Daoy (cell line): ENCODE measurements at regions not wholly inside any gene's neighbourhood (a gene's known extent, or its start where the extent isn't known, plus 50 kb on each side); places are given as distances from the start of the nearest gene placed in this dataset.

Experiments
- DNase-seq: peaks from one replicate; pipeline ENCODE4 v3.0.0-alpha.2; 2015; ENCODE audit warnings: low read depth

- no peak for DNase-seq
These were observed 390.6 kb upstream of the MAP3K7 start for GRCh38 chr6:90977513-90977912.

DNA sequence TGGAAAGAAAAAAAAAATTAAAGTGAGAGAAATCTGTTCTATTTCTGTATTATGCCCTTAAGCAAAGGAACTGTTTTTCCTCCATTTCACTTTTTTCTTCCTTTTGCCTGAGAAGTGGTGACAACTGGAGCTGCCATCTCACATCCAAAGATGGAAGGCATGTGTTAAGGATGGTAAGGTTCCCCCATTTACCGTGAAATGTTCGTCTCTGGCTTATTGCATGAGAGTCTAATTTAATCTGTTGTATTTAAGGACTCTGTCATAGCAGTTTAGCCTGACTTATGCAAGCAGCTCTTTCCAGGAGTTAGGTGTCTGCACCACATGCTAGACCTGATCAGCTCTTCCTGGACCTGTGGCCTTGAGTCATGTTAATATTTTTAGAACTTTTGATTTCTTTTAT is 389.5 kb upstream of the MAP3K7 start:
- no peak for DNase-seq

- no peak for DNase-seq
These were observed 388.9 kb upstream of the MAP3K7 start for GRCh38 chr6:90975741-90976140.

GRCh38 chr6:90973188-90973587 is 386.3 kb upstream of the MAP3K7 start:
- no peak for DNase-seq

- no peak for DNase-seq
These were observed 383.8 kb upstream of the MAP3K7 start for GRCh38 chr6:90970672-90971071.

DNA sequence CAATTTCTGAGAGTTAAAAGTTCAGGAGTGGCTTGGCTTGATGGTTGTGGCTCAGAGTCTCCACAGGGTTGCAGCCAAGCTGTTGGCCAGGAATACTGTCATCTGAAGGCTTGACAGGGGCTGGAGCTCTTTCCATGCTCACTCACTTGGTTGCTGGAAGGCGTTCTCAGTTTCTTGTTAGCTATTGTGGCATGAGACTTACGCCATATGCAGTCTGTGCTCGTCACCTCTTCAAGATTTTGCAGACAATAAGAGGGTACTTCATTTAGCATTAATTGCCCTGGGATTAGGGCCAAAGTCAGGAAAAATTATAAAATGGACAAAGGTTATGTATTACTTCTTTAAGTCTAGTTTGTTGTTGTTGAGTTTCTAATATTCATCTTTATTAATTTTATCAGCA is 380.6 kb upstream of the MAP3K7 start:
- DNase-seq, result no peak

- DNase-seq, result no peak
These were observed 373.5 kb upstream of the MAP3K7 start for GRCh38 chr6:90960324-90960723.

DNA sequence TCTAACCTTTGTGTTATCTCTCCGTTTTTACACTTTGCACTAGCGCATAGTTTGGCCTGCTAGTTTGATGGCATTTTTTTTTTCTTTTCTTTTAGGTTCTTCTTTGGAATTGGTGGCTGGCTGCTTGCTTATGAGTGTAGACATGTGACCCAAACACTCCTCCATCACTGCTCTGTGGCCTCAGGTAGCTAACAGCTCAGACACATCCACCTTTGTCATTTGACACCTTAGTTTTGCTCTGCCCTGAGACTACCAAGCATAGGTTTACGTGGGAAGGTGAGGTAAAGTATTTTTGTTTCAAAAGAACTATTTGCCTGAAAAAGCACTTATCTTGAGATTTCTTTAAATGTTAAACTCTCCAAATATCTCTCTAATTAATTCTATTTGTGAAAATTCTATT is 368.4 kb upstream of the MAP3K7 start:
- DNase-seq, result no peak

GRCh38 chr6:90953405-90954161 is 366.7 kb upstream of the MAP3K7 start:
- DNase-seq, result no peak

DNA sequence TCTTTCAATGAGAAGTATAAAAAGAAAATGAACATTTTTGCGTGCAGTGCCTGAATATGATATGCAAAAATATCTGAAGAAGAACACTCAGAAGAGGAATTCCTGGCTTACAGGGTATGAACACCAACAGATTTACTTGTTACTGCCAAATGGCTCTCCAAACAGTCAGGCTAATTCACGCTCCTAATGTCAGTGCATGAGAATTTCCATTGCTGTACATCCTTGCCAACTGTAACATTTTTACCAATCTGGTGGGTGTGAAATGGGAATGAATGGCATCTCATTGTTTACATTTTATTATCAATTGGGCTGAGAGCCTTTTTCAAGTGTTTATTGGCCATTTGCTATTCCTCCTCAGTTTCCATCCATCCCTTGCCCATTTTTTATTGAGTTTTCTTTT is 365.3 kb upstream of the MAP3K7 start:
- no peak for DNase-seq

DNA sequence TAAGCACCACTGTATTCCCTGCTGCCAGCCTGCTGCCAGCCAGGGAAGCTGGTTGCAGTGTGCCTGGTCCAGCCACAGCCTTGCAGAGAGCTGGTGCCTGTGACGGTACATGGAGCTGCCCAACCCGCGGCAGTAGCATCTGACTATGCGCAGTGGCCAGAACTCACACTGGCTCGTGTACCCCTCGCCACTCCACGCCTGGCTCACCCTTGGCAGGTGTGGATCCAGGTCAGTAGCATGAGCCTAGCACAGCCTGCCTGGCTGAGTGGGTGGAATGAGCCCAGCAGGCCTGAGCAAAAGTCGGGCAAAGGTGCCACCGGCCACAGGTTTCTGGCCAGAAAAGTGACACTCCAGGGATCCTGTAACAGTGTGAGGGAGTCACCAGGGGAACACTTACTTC is 361.7 kb upstream of the MAP3K7 start:
- DNase-seq, result no peak

DNA sequence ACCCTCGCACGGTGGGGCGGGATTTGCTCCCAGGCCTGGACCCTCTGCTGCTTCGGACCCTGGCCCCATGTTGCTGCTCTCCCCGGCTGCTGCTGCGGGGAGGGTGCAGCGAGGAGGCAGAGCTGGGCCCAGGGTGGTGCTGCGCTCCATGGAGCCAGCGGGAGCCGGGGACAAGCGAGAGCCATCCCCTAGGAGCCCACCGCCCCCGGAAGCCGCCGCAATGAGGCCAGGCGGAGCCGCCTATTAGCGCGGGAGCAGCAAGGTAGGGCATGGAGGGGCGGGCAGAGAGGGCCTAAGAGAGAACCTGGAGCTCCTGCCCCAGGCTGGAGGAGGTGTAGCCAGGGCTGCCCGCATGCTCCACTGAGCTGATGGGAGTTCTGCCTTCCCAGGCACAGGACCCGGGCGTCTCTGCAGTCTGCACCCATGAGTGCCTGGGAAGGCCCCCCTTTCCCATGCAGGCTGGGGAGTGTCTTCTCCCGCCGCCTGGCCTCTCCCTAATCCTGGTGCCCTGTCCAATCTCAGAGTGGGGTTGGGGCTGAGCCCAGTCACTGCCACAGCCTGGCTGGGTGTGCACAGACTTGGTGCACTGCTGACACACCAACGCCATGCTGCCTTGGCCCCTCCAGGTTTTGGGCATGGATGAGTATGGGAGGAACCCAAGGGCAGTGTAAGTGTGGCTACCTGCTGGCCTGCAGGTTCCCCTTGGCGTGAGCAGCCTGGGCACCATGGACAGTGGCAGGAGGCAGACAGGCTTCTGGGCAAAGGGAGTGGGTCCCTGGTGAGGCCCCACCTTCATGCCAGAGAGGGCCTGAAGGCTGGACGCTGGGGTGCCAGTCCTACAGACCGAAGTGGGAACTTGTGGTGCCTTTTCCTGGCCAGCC is 360.6 kb upstream of the MAP3K7 start:
- DNase-seq, result no peak

DNA sequence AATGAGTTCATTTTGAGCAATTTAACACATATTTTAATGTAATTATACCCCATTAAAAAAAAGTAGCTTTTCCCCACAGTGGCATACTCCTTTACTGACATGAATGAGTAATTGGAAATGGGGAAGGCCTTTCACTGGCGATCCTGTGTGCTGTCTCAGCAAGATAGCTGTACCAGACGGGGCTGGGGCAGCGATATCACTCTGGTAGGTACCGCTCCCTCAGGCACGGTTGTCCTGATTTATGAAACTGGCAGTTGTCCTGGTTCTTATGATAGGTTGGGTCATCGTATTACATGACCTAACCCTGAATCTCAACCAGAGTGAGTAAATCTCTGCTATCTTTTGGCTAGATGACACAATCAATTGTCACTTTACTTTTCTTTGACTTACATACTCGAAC is 355.0 kb upstream of the MAP3K7 start:
- no peak for DNase-seq

DNA sequence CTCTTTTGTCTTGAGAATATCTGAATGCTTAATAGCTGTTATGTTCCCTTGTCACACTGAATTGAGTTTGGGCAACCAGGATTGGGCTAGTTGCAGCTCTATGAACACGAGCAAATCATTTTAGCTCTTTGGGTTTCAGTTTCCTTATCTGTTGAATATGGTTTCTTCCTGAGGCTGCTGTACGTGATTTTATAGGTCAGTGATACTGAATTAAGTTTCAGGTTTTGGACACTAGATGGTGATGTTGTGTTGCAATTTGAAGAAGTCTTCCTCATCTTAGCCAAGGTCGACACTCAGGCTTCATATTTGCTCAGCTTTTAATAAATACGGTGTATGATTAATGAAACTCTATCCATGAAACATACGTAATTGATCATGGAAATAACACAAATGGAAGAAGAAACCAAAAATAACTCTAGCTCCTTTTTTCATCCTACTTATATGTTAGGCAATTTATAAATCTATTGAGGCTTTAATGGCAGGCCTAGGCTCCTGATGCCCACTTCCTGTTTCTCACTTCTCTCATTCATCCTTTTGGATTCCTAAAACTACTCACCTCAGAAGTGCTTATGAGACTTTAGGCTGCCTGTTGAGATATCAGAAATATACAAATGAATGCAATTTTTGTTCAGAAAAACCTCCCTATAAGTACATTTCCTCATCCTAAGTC is 354.1 kb upstream of the MAP3K7 start:
- peak; percentile 42 for DNase-seq

- DNase-seq, result no peak
These were observed 353.0 kb upstream of the MAP3K7 start for GRCh38 chr6:90939906-90940305.

GRCh38 chr6:90938122-90938521 is 351.2 kb upstream of the MAP3K7 start:
- no peak for DNase-seq

GRCh38 chr6:90936286-90936685 is 349.4 kb upstream of the MAP3K7 start:
- peak; percentile 8 for DNase-seq

GRCh38 chr6:90934966-90935365 is 348.1 kb upstream of the MAP3K7 start:
- no peak for DNase-seq

- DNase-seq, result no peak
These were observed 347.2 kb upstream of the MAP3K7 start for GRCh38 chr6:90934081-90934480.

DNA sequence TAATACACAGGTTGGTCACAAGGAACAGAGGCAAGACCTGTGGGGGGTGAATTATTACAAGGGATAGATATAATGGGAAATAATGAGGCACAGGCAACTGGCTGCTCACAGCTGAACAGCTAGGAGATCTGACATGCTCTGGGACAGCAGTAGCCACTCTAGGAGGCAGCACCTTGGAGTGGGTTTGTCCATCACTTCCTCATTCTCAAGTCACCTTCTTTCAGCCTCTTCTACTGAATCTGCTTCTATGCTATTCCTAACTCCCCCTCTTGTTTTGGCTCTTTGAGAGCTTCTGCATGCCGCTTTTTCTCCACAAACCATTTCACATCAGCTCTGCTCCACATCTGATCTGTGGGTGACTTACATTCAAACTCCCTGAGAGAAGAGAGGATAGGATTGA is 345.5 kb upstream of the MAP3K7 start:
- DNase-seq, result no peak

- DNase-seq, result no peak
These were observed 341.2 kb upstream of the MAP3K7 start for GRCh38 chr6:90928051-90928450.

- DNase-seq, result no peak
These were observed 338.9 kb upstream of the MAP3K7 start for GRCh38 chr6:90925726-90926125.

- no peak for DNase-seq
These were observed 335.5 kb upstream of the MAP3K7 start for GRCh38 chr6:90922325-90922724.
